ENCODE measurements at regions not wholly inside any gene's neighbourhood (a gene's known extent, or its start where the extent isn't known, plus 50 kb on each side); places are given as distances from the start of the nearest gene placed in this dataset.
"Not testable (repeated sequence)": the region's sequence is repeated elsewhere in the genome, so short reads cannot be mapped to it uniquely, and the experiment has no call there.

DNA sequence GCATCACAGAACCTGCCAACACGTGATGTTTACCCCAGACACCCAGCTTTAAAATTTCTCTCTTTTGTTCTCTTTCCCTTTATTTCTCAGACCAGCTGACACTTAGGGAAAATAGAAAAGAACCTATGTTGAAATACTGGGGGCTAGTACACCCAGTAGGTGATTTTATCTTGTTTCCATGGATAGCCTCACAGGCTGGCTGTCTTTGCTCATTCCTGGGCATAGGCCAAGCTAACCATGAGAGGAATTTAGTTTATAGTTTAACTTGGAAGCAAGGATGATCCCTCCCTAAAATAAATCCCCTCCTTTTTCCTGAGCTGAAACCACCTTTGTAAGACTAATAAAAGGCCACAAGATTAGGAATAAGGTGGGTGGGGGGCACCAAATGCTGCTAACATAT is 362.7 kb downstream of the GJA1 start:
- DNase-seq; H3K4me1 ChIP-seq (ENCODE audit: control insufficient read depth, insufficient read depth, low read length); H3K27me3 ChIP-seq (ENCODE audit: control insufficient read depth, insufficient read depth); H3K4me3 ChIP-seq (ENCODE audit: low read length); ATAC-seq; H3K27ac ChIP-seq (ENCODE audit: low read length); H3K9me3 ChIP-seq (ENCODE audit: control insufficient read depth, low read length); intact Hi-C loops (cut with DNase I): not testable (repeated sequence)
- 87% methylated on average over 1 of the region's 1 CpG for WGBS

DNA sequence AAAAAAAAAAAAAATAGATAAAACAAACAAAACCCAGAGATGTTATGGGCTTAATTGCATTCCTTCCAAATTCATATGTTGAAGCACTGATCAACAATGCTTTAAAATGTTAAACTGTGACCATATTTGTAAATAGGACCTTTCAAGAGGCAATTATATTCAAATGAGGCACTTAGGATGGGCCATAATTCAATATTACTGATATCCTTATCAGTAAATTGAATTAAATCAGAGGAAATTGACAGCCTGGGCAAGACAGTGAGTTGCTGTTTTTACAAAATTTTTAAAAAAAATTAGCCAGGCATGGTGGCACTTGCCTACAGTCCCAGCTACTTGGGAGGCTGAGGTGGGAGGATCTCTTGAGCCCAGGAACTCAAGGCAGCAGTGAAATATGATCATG is 364.1 kb downstream of the GJA1 start:
- Histone ChIP-seq H3K27ac (ENCODE audit: low read length) (no peak overlapping the region), H3K4me1 (ENCODE audit: control insufficient read depth, insufficient read depth, low read length) (no peaks in the 10 kb centered on the region), H3K4me3 (ENCODE audit: low read length) (no peak overlapping the region), H3K9me3 (ENCODE audit: control insufficient read depth, low read length) (no peaks in the 10 kb centered on the region), H3K27me3 (ENCODE audit: control insufficient read depth, insufficient read depth) (no peaks in the 10 kb centered on the region)
- no peak for DNase-seq
- ATAC-seq: no peak
- intact Hi-C loops (cut with DNase I): no loop called here

GRCh38 chr6:121800047-121800446 is 364.6 kb downstream of the GJA1 start:
- no peak for ATAC-seq
- no peak overlapping the region for H3K4me3 ChIP-seq (ENCODE audit: low read length)
- DNase-seq: no peak
- H3K9me3 ChIP-seq (ENCODE audit: control insufficient read depth, low read length): no peaks in the 10 kb centered on the region
- 89% methylated on average over 1 of the region's 1 CpG for WGBS
- H3K27me3 ChIP-seq (ENCODE audit: control insufficient read depth, insufficient read depth): no peaks in the 10 kb centered on the region
- intact Hi-C loops (cut with DNase I): no loop called here
- no peaks in the 10 kb centered on the region for H3K4me1 ChIP-seq (ENCODE audit: control insufficient read depth, insufficient read depth, low read length)
- H3K27ac ChIP-seq (ENCODE audit: low read length): no peak overlapping the region

- intact Hi-C loops (cut with DNase I): no loop called here
- H3K27ac ChIP-seq (ENCODE audit: low read length): no peak overlapping the region
- 88% methylated on average over 1 of the region's 1 CpG for WGBS
- H3K4me1 ChIP-seq (ENCODE audit: control insufficient read depth, insufficient read depth, low read length): no peaks in the 10 kb centered on the region
- DNase-seq: no peak
- H3K9me3 ChIP-seq (ENCODE audit: control insufficient read depth, low read length): no peaks in the 10 kb centered on the region
- H3K4me3 ChIP-seq (ENCODE audit: low read length): no peak overlapping the region
- no peaks in the 10 kb centered on the region for H3K27me3 ChIP-seq (ENCODE audit: control insufficient read depth, insufficient read depth)
- no peak for ATAC-seq
Observed at GRCh38 chr6:121806116-121806515, 370.7 kb downstream of the GJA1 start.

- Histone ChIP-seq H3K4me1 (ENCODE audit: control insufficient read depth, insufficient read depth, low read length) (no peaks in the 10 kb centered on the region), H3K9me3 (ENCODE audit: control insufficient read depth, low read length) (no peaks in the 10 kb centered on the region), H3K4me3 (ENCODE audit: low read length) (no peak overlapping the region), H3K27me3 (ENCODE audit: control insufficient read depth, insufficient read depth) (no peaks in the 10 kb centered on the region), H3K27ac (ENCODE audit: low read length) (no peak overlapping the region)
- intact Hi-C loops (cut with DNase I): no loop called here
- DNase-seq (no peak), ATAC-seq (no peak)
- WGBS: 80% methylated on average over 3 of the region's 3 CpGs
Observed at GRCh38 chr6:121809211-121809610, 373.8 kb downstream of the GJA1 start.

DNA sequence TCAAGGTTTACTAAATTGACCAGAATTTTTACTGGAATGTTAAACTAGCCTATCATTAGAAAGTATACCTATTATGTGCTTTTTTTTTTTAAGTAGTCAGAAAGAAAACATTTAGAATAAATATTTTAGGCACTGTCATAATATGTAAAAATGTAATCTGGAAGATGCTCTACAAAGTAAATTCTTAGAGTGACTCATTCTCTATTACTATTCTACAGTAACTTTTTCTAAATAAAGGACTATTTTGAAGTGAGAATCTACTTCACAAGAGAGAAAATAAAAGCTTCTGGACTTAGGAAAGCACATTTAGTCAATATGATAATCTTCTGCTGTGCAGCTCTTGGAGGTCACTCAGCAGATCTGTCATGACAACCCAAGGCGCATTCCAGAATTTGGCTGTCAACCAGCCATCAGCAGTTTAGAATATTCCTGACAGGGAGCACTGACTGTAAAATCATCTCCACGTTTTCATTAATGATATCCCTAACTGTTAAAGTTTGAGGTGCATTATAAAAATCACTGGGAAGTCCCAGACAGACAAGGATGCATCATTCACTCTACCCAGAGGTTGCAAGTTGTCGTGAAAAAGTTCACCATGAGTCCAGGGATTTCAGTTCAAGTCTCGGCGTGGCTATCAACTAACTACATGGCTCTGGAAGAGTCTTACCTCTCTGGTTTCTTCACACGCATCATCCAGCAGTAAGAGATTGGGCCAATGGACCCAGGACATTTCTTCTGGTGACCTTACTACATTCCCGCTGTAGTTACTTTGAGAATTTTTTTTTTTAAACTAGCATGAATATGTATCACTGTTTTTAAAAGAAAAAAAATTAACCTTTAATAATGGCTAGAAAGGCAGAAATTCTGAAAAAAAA is 374.9 kb downstream of the GJA1 start:
- no peak for DNase-seq
- Histone ChIP-seq H3K4me3 (ENCODE audit: low read length) (no peak overlapping the region), H3K27ac (ENCODE audit: low read length) (no peak overlapping the region), H3K4me1 (ENCODE audit: control insufficient read depth, insufficient read depth, low read length) (no peaks in the 10 kb centered on the region), H3K9me3 (ENCODE audit: control insufficient read depth, low read length) (no peaks in the 10 kb centered on the region), H3K27me3 (ENCODE audit: control insufficient read depth, insufficient read depth) (no peaks in the 10 kb centered on the region)
- no peak for ATAC-seq
- whole genome bisulfite sequencing: 78% methylated on average over 7 of the region's 7 CpGs
- intact Hi-C loops (cut with DNase I): no loop called here

- ATAC-seq (no peak), DNase-seq (no peak)
- no peaks in the 10 kb centered on the region for H3K27me3 ChIP-seq (ENCODE audit: control insufficient read depth, insufficient read depth)
- H3K4me1 ChIP-seq (ENCODE audit: control insufficient read depth, insufficient read depth, low read length): no peaks in the 10 kb centered on the region
- intact Hi-C loops (cut with DNase I): no loop called here
- H3K9me3 ChIP-seq (ENCODE audit: control insufficient read depth, low read length): no peaks in the 10 kb centered on the region
- 87% methylated on average over 3 of the region's 3 CpGs for WGBS
- no peak overlapping the region for H3K27ac ChIP-seq (ENCODE audit: low read length)
- H3K4me3 ChIP-seq (ENCODE audit: low read length): no peak overlapping the region
Observed at GRCh38 chr6:121811106-121811505, 375.7 kb downstream of the GJA1 start.

- WGBS: 50% methylated on average over 4 of the region's 4 CpGs
- no peaks in the 10 kb centered on the region for H3K4me1 ChIP-seq (ENCODE audit: control insufficient read depth, insufficient read depth, low read length)
- no peaks in the 10 kb centered on the region for H3K9me3 ChIP-seq (ENCODE audit: control insufficient read depth, low read length)
- no peak overlapping the region for H3K27ac ChIP-seq (ENCODE audit: low read length)
- no peaks in the 10 kb centered on the region for H3K27me3 ChIP-seq (ENCODE audit: control insufficient read depth, insufficient read depth)
- intact Hi-C loops (cut with DNase I): no loop called here
- H3K4me3 ChIP-seq (ENCODE audit: low read length): no peak overlapping the region
- no peak for DNase-seq
- ATAC-seq: no peak
Observed at GRCh38 chr6:121816361-121816760, 380.9 kb downstream of the GJA1 start.

GRCh38 chr6:121816906-121817540 is 381.6 kb downstream of the GJA1 start:
- Histone ChIP-seq H3K27me3 (ENCODE audit: control insufficient read depth, insufficient read depth) (no peaks in the 10 kb centered on the region), H3K27ac (ENCODE audit: low read length) (no peak overlapping the region), H3K4me1 (ENCODE audit: control insufficient read depth, insufficient read depth, low read length) (no peaks in the 10 kb centered on the region), H3K9me3 (ENCODE audit: control insufficient read depth, low read length) (no peaks in the 10 kb centered on the region), H3K4me3 (ENCODE audit: low read length) (no peak overlapping the region)
- DNase-seq (no peak), ATAC-seq (no peak)
- intact Hi-C loops (cut with DNase I): no loop called here

- Histone ChIP-seq H3K4me3 (ENCODE audit: low read length) (no peak overlapping the region), H3K27me3 (ENCODE audit: control insufficient read depth, insufficient read depth) (no peaks in the 10 kb centered on the region), H3K4me1 (ENCODE audit: control insufficient read depth, insufficient read depth, low read length) (no peaks in the 10 kb centered on the region), H3K9me3 (ENCODE audit: control insufficient read depth, low read length) (no peaks in the 10 kb centered on the region), H3K27ac (ENCODE audit: low read length) (no peak overlapping the region)
- WGBS: 35% methylated on average over 1 of the region's 1 CpG
- DNase-seq: no peak
- intact Hi-C loops (cut with DNase I): no loop called here
- no peak for ATAC-seq
Observed at GRCh38 chr6:121823437-121823851, 388.0 kb downstream of the GJA1 start.

- 79% methylated on average over 4 of the region's 4 CpGs for WGBS
- ATAC-seq (peak in 1 of 2 donors; percentile 69), DNase-seq (no peak)
- Histone ChIP-seq H3K9me3 (ENCODE audit: control insufficient read depth, low read length) (no peaks in the 10 kb centered on the region), H3K27ac (ENCODE audit: low read length) (no peak overlapping the region), H3K27me3 (ENCODE audit: control insufficient read depth, insufficient read depth) (no peaks in the 10 kb centered on the region), H3K4me3 (ENCODE audit: low read length) (no peak overlapping the region), H3K4me1 (ENCODE audit: control insufficient read depth, insufficient read depth, low read length) (no peaks in the 10 kb centered on the region)
- intact Hi-C loops (cut with DNase I): no loop called here
Observed at GRCh38 chr6:121826156-121826810, 390.8 kb downstream of the GJA1 start.

Measured in right cardiac atrium (tissue), 5 donors.